GM21447 (cell line): ENCODE measurements at regions not wholly inside any gene's neighbourhood (a gene's known extent, or its start where the extent isn't known, plus 50 kb on each side); places are given as distances from the start of the nearest gene placed in this dataset.

Experiments used
- ATAC-seq: cut with Tn5 transposase; IDR thresholded peaks from one replicate; pipeline ENCODE4 v1.9.1; 2021; ENCODE audit not compliant: unreplicated experiment

DNA sequence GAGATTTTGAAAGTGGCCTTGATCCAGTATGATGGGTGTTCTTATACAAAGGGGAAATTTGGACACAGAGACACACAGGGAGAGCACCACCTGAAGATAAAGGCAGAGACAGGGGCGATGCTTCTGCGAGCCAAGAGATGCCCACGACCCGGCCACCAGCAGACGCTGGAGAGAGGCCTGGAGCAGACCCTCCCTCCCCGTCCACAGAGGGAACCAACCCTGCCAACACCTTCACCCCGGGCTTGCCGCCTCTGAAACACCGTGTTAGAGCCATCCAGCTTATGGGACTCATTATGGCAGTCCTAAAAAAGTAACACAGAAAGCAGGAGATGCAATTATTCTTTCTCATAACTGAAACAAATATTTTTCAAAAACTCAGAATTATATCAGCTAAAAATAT, 303.3 kb upstream of the SHH start:
- no peak for ATAC-seq

DNA sequence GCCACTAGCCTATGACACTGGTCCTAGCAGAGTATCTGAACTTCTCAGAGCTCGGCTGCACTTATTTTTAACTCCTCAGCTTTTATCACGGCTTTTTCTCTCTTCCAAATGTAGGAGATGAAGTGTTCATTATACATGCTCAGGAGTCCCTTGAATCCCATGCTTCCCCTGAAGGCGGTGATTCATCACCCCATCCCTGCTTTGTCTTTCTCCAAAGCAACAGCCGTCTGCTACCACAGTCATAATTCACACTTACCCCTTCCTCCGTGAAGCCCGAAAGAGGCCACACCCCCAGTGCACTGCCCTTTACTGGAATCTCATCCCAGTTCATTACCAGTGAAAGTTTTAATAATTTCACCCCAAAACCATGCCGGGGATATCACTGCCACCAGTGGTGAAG, 301.5 kb upstream of the SHH start:
- ATAC-seq: no peak

DNA sequence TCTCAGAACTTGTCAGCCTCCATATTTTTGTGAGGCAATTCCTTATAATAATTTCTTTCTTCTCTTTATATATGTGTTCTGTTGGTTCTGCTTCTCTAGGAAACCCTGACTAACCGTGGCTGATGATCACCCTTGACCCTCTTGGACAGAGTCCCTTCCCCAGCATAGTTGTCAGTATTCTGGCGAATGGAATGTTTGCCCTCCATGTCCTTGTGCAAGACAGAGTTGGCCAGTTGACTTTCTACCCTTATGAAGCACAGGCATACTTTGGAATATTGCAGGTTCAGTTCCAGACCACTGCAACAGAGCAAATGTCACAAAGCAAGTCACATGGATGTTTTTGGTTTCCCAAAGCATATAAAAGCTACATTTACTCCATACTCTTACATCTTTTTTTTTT, 297.7 kb upstream of the SHH start:
- no peak for ATAC-seq

DNA sequence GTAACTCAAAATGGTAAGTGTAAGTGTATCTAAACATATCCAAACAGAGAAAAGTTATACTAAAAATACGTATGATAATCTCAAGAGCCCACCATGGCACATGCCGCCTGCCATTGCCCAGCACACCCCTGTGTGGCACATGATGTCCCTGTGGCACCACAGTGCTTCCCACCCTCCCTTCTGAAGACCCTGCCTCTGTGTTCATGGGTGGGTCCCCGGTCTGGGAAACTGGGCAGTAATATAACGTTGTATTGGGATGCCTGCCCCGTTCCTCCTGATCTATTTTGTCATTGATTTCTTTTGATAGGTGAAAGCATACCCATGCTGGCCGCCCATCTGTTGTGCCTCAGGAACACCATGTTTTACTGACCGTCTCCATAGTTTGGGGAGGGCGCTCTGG, 296.8 kb upstream of the SHH start:
- ATAC-seq: no peak

DNA sequence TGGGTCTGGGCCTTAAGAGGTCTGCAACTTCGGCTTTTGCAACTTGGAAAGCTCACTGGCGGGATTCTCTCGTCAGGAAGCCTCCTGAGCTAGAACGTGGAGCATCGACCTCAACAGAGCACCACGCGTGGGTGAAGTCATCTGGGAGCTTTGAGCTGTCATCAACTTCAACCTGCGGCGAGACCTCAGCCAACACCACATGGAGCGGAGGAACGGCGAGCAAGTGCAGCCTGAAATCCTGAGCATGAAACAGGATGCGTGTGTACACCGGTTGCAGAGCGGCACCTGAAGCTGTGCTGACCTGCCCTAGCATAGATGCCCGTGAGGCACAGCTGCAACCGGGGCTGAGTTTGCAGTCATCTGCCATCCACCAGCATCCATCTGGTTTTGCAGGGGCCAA, 295.7 kb upstream of the SHH start:
- no peak for ATAC-seq

DNA sequence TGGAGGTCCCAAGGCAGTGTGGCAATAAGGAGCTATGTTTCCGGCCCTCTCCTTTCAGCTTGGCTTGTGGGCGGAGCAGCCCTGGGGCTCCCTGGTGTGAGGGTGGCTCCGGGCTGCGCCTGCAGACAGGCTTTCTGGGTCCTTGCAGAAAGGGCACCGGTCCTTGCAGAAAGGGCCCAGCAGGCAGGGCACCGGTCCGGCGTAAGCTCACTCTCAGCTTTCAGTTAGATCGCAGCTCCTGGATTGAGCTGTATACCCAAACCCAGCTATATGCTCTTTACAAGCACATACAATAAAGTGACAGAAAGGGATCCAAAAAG, 293.8 kb upstream of the SHH start:
- ATAC-seq: no peak

DNA sequence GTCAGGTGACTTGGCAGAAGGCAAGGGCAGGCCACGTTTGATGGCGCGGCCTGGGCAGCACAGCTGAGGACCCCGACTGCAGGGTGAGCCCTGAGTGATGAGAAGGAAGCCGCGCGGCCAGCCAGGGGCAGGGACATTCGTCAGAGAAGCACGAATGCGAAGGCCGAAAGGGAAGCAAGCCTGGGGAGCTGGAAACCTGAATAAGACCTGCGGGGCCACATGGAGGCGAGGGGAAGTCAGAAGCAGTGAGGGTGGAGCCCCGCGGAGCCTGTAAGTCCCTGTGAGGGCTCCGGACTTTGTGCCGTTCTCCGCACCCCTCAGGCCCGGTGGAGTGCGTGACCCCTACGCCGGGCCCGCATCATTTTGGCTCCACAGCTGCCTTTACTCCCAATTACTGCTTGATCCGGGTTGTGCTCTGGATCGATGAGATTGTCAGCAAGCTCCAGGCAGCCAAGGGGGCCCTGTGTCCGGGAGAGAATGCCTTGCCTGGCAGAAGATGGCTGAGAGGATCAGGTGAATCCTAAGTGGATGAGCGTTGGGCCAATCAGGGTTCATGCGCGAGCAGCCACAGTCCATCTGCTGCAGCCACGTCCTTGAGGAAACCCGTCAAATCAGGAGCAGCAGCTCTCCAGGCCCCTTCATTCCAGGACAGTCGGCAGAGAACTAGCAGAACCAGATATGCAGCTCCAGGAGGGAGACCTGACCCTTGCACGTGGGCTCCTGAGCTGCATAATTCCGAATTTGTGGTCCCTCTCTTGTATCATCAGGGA, 293.3 kb upstream of the SHH start:
- ATAC-seq: no peak

DNA sequence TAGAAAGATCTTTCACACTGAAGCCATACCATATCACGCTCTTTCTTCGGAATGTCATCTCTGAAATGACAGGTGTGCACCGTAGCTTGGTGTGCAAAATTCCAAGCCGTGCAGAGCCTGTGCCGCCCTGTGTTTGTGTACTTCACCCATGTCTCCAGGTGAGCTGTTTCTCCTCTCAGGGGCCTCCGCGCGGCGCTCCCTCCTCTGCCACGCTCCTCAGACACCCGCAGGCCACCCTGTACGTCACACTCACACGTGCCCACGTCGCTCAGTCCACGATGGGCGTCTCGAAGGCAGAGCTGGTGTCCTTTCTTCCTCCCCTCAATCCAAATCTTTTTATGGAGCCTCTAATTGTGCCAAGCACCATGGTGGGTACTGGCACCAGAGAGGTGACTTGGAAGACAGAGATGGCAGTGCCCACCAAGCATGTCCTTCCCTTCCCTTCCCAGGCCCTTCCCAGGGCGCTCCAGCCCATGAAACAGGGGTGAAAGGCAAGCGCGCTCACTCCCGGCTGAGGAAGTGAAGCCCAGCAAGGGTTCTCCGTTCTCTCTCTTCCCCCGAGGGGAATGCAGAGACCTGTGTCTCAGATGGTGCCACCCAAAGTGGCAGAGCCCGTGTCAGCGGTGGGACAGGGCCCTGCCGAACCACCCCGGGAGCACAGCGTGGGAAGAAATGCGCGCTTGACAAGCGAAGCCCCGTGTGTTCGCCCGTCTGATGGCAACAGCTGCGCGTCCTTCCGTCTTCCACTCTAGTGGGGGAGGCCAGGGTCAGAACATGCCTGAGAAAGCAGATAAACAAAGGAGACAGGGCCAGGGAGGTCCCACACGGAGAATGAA, 292.5 kb upstream of the SHH start:
- ATAC-seq: no peak

DNA sequence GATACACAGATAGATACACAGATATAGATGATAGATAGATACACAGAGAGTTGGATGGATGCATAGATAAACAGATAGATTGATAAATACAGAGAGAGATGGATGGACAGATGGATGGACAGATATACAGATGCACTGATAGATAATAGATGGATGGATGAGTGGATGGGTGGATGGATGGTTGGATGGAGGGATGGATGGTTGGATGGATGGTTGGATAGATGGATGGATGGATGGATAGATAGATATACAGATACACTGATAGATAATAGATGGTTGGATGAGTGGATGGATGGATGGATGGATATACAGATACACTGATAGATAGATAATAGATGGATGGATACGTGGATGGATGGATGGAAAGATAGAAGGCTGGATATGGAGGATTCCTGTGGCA, 290.0 kb upstream of the SHH start:
- no peak for ATAC-seq

DNA sequence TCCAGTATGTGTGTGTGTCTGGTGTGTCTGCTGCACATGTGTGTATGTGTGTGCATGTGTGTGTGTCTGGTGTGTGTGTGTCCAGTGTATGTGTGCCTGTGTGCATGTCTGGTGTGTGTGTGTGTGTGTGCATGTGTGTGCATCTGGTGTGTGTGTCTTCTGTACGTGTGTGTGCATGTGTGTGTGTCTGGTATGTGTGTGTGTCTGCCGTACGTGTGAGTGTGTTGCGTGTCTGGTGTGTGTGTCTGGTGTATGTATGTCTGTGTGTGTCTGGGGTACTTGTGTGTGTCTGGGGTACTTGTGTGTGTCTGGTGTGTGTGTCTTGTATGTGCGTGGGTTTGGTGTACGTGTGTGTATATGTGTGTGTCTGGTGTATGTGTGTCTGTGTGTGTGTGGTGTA, 289.1 kb upstream of the SHH start:
- no peak for ATAC-seq

DNA sequence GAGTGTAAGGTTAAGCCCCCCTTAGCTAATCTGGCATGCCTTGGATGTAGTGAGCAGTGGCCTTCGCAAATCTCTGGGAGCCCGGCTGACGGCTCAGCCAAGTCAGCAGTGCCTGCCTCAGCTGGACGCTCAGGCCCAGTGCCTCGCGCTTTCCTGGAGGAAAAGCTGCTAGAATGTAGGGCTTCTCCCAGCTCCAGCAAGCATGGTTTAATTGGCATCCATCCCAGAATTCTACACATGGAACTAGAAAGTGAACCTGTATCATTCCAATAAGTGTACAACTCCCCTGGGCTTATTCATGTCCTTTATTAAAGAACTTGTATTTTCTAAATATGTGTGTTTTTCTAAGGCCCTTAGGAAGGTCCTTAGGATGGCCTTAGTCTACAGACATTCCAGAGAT, 287.8 kb upstream of the SHH start:
- no peak for ATAC-seq

DNA sequence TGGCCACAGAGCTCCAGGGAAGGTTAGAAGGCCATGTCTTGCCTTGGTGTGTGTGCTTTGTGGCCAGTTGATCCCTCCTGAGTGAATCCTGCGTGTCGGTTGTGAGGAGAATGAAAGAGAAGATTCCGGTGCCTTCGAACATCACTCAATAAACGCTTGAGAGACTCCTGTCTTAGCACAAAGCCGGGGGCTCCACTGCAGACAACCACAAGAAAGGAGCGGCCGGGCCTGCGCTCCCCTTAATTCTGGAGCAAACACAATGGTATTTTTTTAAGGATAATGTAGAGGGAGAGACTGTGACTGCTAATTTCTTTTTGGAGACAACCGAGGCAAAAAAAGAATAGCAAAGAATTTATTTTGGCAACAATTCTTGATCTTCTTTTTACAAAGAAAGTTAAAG, 286.8 kb upstream of the SHH start:
- ATAC-seq: no peak

DNA sequence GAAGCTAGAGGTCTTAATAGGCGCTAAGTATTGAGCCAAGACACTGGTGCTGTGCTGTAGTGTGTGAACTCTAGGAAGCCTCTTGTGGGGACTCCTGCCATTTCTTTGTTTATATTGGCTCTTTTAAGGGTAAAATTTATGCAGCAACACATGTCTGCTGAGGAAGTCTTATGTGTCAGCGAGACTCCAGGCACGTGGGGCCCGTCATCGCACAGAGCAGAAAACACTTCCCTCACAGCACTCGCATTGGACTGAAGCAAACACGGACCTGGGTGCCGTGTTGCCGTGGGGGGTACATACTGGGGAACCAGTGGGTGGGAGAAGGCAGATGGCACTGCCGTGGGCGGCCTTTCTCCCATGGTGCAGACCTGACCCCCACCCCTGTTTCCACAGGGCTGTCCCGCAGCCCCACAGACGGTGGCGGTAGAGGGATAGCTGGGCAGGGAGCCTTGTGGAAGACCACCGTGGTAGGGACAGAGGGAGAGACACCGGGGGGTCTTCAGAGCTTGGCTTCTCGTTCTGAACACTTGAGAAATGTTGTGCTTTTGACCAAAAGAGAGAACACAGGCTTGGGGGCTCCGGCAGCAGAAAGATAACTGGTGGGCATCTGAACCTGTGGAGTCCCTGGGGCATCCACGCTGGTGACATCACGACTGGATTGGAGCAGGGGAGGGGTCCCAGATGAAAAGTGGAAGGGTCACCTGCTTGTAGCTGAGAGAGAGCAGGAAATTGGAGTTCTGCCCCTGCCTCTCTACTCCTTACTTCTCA, 284.7 kb upstream of the SHH start:
- ATAC-seq: no peak

DNA sequence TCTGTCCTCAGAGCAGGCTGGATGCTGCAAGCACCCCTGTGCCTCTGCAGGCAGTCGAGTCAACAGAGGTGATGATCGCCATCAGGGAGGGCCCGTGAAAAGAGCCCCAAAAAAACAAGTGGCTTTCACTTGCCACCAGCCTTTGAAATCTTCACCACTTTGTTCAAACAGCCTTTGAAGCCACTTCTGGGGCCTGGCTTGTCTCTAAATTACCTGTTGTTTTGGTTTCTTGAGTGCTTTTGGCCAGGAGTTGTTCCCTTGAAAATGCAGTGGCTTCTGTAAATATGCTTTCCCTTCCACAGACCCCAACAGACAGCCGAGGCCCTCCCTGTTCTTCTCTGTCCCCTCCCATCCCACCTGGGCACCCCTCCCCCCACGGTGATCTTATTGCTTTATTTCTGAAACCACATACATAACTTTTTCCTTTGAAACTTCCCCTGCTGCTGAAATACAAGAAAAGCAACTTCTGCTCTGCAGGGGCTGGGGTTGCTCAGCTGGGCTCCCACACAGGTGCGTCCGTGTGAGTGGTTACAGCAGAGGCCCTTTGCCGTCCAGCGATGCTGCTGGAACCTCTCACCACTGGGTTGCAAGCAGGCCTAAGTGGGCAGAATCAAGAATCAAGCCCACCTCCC, 283.8 kb upstream of the SHH start:
- ATAC-seq: no peak

DNA sequence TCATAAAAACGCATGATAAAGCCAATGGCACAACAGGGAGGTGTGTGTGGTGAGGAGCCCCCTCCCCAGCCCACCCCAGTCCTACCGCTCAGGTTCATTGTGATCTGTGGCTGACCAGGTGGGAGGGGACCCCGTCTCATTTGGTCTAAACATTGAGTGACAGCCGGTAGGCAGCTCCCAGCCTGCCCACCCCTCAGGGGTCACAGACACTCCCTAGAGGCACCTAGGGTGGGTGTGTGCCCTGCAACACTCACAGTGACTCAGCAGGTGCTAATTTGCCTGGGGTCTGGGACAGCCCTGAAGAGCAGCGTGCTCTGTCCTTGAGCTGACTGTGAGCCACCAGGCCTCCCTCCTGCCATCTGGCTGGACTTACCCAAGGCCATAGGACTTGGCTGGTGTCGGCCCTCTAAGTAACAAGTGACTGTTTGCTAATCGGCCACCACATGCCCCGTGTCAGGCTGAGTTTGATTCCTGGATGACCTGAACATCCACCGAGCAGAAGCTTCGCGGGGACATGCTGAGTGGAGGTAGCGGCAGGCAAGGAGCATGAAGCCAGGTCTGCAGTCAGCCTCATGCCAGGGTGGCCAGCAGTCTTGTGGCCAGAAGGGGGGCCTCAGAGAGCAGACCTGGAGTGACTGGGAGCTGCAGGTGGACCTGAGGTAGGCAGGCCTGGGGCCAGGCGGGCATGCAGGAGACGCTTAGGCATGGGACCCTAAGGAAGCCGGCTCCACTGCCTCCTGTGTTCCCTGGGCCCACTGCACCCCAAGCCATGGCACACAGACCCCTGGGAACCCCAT, 282.3 kb upstream of the SHH start:
- no peak for ATAC-seq

DNA sequence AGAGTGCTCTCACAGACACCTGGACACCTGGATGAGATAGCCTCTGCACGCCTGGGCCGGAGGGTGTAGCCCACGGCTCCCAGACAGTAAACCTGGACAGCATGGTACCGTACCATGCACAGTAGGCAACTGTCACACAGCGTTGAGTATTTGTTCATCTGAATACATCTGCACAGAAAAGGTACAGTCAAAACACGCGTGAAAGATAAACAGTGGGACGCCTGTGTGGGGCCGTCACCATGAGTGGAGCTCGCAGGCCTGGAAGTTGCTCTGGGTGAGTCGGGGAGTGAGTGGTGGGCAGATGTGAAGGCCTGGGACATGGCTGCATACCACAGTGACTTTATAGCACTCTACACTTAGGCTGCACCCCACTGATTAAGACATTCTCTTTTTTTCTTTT, 280.0 kb upstream of the SHH start:
- ATAC-seq: no peak

DNA sequence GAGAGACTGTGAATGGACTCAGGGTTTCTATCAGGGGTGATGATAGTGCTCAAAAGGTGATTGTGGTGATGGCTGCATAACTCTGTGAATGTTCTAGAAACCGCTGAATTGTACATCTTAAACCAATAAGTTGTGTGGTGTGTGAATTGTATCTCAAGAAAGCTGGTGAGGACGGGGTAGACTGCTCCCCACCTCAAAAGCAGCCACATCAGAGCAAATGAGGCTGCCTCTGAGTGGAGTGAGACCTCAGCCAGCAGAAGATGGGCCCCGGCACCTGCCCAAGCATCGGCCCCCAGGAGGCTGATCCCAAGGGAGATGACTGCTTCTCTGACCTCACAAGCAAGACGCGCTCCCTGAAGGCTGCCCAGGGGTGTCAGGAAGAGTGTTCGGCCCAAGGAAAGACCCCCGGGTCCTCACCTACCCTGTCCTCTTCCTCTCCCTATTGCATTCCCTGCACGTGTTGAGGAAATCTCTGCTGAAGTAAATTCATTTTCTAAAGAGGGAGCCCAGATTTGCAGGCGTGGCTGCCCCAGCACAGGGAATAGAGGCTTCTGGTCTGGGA, 279.3 kb upstream of the SHH start:
- ATAC-seq: no peak

DNA sequence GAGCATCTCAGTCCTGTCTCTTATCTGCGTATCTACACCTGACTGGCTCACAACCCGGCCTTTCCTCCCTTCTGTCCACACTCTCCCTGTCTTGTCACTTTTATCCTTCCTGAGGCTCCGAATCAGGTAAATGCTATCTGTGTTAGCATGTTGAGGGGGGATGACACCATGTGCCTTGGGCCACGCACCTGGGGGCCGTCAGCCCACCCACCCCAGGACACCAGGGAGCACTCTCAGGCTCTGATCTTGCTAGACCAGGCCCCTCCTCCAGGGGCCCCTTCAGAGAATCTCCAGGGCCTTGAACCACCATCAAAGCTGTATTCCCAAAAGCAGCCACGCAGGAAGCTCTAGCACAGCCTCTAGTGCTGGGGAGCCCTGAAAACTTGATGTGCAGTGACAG, 278.7 kb upstream of the SHH start:
- ATAC-seq: no peak

DNA sequence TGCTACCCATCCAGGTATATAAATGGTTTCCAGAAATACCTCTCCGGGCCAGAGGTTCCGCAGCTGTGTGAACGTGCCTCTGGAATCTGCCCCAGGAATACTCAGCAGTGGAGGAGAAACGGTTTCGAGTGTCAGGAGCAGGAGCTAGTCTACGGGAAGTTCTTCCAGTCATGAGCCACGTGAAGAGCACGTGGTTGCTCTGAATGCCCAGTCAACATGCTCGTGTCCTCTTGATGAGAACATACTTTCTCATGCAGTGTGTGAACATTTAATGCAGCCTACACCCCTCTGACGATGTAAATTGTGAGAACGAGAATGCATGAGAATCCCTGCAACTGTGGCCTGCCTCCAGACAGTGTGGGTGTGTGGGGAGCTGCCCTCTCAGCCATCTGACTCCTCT, 277.0 kb upstream of the SHH start:
- no peak for ATAC-seq

DNA sequence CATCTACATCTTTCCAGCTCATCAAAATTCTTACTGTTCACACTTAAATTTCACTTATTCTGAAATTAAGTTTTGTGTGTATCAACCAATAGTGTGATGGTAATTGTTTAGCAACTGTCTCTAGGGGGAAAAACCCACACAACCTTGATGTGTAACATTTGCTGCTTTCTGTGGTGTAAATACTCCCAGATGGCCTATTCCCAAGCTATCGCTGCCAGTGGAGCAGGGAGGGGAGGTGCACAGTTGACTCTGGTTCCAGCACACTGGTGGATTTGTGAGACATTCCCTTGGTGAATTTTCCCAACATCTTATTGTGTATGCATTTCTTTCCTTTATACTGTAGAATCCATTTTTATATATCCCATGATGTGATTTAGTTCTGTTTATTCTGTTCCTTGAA, 275.9 kb upstream of the SHH start:
- ATAC-seq: no peak
